SU-DHL-6 (cell line): ENCODE measurements at regions not wholly inside any gene's neighbourhood (a gene's known extent, or its start where the extent isn't known, plus 50 kb on each side); places are given as distances from the start of the nearest gene placed in this dataset.

Source experiments
- H2AFZ ChIP-seq: fragments of 200-600 bp; sonication (generic); 2 replicates; pipeline ENCODE4 v1.6.1; 2014; ENCODE audit warnings: low read depth, mild to moderate bottlenecking, moderate library complexity, mixed read lengths, antibody characterized with exemption, low read length; ENCODE audit not compliant: severe bottlenecking
- H3F3A ChIP-seq: fragments of 200-600 bp; shearing (Covaris generic); 2 replicates; pipeline ENCODE4 v1.6.0; 2016; ENCODE audit warnings: antibody characterized with exemption, mild to moderate bottlenecking; ENCODE audit not compliant: insufficient read depth
- H3K27ac ChIP-seq: fragments of 200-600 bp; sonication (generic); 2 replicates; pipeline ENCODE4 v1.5.1; 2016; ENCODE audit warnings: low read depth, mild to moderate bottlenecking, low read length, moderate library complexity, mixed read lengths
- H3K27me3 ChIP-seq: fragments of 200-600 bp; sonication (generic), shearing (Covaris generic); 2 replicates; pipeline ENCODE4 v1.6.0; 2014; ENCODE audit warnings: mild to moderate bottlenecking, low read length
- H3K36me3 ChIP-seq: fragments of 200-600 bp; sonication (generic); 2 replicates; pipeline ENCODE4 v1.6.1; 2014; ENCODE audit warnings: mild to moderate bottlenecking, low read length, mixed read lengths
- H3K4me2 ChIP-seq: fragments of 300-600, 200-600 bp; shearing (Covaris generic), sonication (generic); 2 replicates; pipeline ENCODE4 v1.6.0; 2014; ENCODE audit warnings: low read length, low read depth, mild to moderate bottlenecking; ENCODE audit not compliant: poor library complexity, severe bottlenecking
- H3K4me3 ChIP-seq: fragments of 200-600 bp; sonication (generic); 2 replicates; pipeline ENCODE4 v1.5.1; 2014; ENCODE audit warnings: antibody characterized with exemption, low read length, mild to moderate bottlenecking, mixed read lengths; ENCODE audit not compliant: insufficient read depth, poor library complexity, severe bottlenecking
- H3K79me2 ChIP-seq: fragments of 200-600 bp; sonication (generic); 2 replicates; pipeline ENCODE4 v1.6.1; 2014; ENCODE audit warnings: mild to moderate bottlenecking, low read length, moderate library complexity; ENCODE audit not compliant: insufficient read depth
- H3K9ac ChIP-seq: fragments of 200-600 bp; sonication (generic); 2 replicates; pipeline ENCODE4 v1.7.0; 2014; ENCODE audit warnings: mild to moderate bottlenecking, low read length
- H3K9me2 ChIP-seq: fragments of 200-600 bp; sonication (generic); replicated peaks from 2 replicates; pipeline ENCODE4 v1.6.1; 2014; ENCODE audit warnings: low read length; ENCODE audit not compliant: insufficient read depth
- H3K9me3 ChIP-seq: fragments of 200-600 bp; sonication (generic); 2 replicates; pipeline ENCODE4 v1.6.1; 2014; ENCODE audit warnings: low read length, mixed read lengths; ENCODE audit not compliant: insufficient read depth
- H4K20me1 ChIP-seq: fragments of 200-600 bp; sonication (generic); 2 replicates; pipeline ENCODE4 v1.6.1; 2014; ENCODE audit warnings: low read depth, mild to moderate bottlenecking, antibody characterized with exemption, low read length, moderate library complexity, mixed read lengths
- CTCF ChIP-seq: fragments of 200-600 bp; sonication (generic); IDR thresholded peaks from one replicate; pipeline ENCODE4 v1.5.1; 2017; ENCODE audit warnings: antibody characterized with exemption, mild to moderate bottlenecking, low read length, moderate library complexity; ENCODE audit not compliant: insufficient read depth, poor library complexity, severe bottlenecking
- EZH2phosphoT487 ChIP-seq: fragments of 200-600 bp; sonication (generic), shearing (Covaris generic); conservative IDR thresholded peaks from 2 replicates; pipeline ENCODE4 v1.6.1; 2018; ENCODE audit warnings: mild to moderate bottlenecking, antibody characterized with exemption, low read length, moderate library complexity, mixed read lengths

GRCh38 chr7:142348921-142349405 lies 91.1 kb upstream of the PRSS58 start:
- Histone ChIP-seq H3K79me2 (no peaks in the 10 kb centered on the region), H3K4me2 (no peak overlapping the region), H2AFZ (no peak overlapping the region), H3K36me3 (no peaks in the 10 kb centered on the region), H3K27me3 (no peaks in the 10 kb centered on the region), H3F3A (no peaks in the 10 kb centered on the region), H4K20me1 (no peaks in the 10 kb centered on the region), H3K9me3 (no peaks in the 10 kb centered on the region), H3K27ac (no peak overlapping the region), H3K9ac (no peak overlapping the region), H3K4me3 (no peak overlapping the region), H3K9me2 (no peaks in the 10 kb centered on the region)
- TF ChIP-seq EZH2phosphoT487 (no peak), CTCF (no peak)

- Histone ChIP-seq H3K9ac (no peak overlapping the region), H2AFZ (no peak overlapping the region), H3K9me3 (no peaks in the 10 kb centered on the region), H4K20me1 (no peaks in the 10 kb centered on the region), H3F3A (no peaks in the 10 kb centered on the region), H3K27ac (no peak overlapping the region), H3K36me3 (no peaks in the 10 kb centered on the region), H3K4me2 (no peak overlapping the region), H3K4me3 (no peak overlapping the region), H3K79me2 (no peaks in the 10 kb centered on the region), H3K9me2 (no peaks in the 10 kb centered on the region), H3K27me3 (no peaks in the 10 kb centered on the region)
- no peak for TF ChIP-seq EZH2phosphoT487
- no peak for TF ChIP-seq CTCF
These were observed 90.2 kb upstream of the PRSS58 start for GRCh38 chr7:142348100-142348499.

- Histone ChIP-seq H3F3A (no peaks in the 10 kb centered on the region), H3K4me3 (no peak overlapping the region), H3K9me3 (no peaks in the 10 kb centered on the region), H3K27ac (no peak overlapping the region), H3K9ac (no peak overlapping the region), H3K79me2 (no peaks in the 10 kb centered on the region), H3K4me2 (no peak overlapping the region), H3K9me2 (no peaks in the 10 kb centered on the region), H3K36me3 (no peaks in the 10 kb centered on the region), H2AFZ (no peak overlapping the region), H4K20me1 (no peaks in the 10 kb centered on the region), H3K27me3 (no peaks in the 10 kb centered on the region)
- TF ChIP-seq CTCF (no peak), EZH2phosphoT487 (no peak)
These were observed 89.2 kb upstream of the PRSS58 start for GRCh38 chr7:142347091-142347490.
